VCaP (cell line): ENCODE measurements at regions not wholly inside any gene's neighbourhood (a gene's known extent, or its start where the extent isn't known, plus 50 kb on each side); places are given as distances from the start of the nearest gene placed in this dataset.
"Not testable (repeated sequence)": the region's sequence is repeated elsewhere in the genome, so short reads cannot be mapped to it uniquely, and the experiment has no call there.

ENCODE experiments used
- H3K27ac ChIP-seq: fragments of 450-650 bp; 2 replicates; pipeline ENCODE4 v1.5.1; 2017
- TF ChIP-seq, protein P1 (sequence below): fragments of 450-650 bp; conservative IDR thresholded peaks from 2 replicates; pipeline ENCODE4 v1.5.1; 2017; ENCODE audit warnings: mild to moderate bottlenecking, moderate library complexity

DNA sequence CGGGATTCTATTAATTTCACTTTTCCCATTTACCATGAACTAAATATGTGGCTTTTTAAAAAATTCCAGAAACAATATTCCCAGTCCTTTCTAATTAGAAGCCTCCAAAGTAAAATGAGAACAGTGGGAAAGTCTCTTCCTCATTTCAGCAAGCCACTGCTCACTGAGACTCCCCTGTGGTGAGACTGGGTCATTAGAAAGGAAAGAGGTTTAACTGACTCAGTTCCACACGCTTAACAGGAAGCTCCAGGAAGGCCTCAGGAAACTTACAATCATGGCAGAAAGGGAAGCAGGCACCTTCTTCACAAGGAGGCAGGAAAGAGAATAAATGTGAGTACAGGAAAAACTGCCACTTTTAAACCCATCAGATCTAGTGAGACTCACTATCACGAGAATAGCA lies 258.9 kb upstream of the CHAC2 start:
- H3K27ac ChIP-seq: no peak overlapping the region
- TF ChIP-seq, protein P1, sequence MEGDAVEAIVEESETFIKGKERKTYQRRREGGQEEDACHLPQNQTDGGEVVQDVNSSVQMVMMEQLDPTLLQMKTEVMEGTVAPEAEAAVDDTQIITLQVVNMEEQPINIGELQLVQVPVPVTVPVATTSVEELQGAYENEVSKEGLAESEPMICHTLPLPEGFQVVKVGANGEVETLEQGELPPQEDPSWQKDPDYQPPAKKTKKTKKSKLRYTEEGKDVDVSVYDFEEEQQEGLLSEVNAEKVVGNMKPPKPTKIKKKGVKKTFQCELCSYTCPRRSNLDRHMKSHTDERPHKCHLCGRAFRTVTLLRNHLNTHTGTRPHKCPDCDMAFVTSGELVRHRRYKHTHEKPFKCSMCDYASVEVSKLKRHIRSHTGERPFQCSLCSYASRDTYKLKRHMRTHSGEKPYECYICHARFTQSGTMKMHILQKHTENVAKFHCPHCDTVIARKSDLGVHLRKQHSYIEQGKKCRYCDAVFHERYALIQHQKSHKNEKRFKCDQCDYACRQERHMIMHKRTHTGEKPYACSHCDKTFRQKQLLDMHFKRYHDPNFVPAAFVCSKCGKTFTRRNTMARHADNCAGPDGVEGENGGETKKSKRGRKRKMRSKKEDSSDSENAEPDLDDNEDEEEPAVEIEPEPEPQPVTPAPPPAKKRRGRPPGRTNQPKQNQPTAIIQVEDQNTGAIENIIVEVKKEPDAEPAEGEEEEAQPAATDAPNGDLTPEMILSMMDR: no peak

- H3K27ac ChIP-seq: not testable (repeated sequence)
Measured at GRCh38 chr2:53507070-53507469, 260.5 kb upstream of the CHAC2 start.

DNA sequence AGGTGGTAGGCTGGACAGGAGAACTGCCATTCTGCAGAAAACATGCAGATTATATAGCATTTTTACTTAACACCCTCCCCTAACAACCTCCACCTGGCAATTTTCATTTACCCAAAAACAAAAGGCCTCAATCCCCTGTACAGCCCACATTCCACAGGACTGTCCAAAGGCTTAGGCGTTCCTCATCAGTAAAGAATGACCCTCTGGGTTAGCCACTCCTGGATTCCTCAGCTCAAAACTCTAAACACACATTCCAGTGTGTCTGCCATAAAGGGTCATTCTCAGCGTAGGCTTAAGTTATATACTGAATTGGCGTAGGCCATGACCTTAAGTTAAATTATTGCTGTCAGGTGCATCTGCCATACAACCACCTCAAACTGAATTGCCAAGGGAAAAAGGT lies 261.8 kb upstream of the CHAC2 start:
- no peak overlapping the region for H3K27ac ChIP-seq
- TF ChIP-seq, protein P1: no peak

DNA sequence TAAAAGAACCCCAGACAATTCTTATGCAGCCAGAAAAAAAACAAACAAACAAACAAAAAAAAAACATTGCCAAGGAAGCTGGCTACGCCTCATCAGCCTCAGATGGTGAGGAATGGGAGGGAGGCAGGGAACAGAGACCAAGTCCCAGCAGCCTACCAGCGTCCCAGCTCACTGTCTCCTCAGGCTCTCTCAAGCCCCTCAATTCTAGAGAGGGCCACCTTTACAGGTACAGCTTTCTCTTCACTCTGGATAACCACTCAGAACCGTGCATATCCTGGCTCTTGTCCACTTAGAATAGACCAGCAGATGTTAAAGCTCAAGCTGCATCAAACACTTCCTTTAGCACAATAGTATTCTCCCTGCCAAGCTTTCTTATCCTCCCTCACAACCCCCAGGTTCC lies 263.1 kb upstream of the CHAC2 start:
- TF ChIP-seq, protein P1: no peak
- H3K27ac ChIP-seq: no peak overlapping the region

DNA sequence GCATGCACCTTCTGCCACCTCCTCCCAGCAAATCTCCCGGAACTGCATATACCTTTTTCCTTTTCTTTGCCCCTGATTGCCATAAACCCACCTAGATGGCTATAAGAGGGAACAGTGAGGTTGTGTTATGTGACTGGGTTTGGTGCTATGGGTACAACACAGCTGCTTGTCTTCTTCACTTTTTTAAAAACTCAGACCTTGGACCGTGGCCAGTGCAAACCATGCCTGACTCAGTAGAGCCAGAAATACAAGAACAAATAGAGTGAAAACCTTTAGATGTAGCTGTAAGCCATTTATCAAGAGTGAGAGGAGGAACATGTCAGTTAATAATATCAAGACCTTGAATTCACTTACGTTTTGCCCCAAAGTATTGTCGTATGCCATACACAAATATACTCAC lies 267.4 kb upstream of the CHAC2 start:
- no peak overlapping the region for H3K27ac ChIP-seq
- TF ChIP-seq, protein P1: no peak

GRCh38 chr2:53498210-53498609 lies 269.4 kb upstream of the CHAC2 start:
- H3K27ac ChIP-seq: peak overlapping the region; percentile 18; the same call in 1 of the 2 replicates
- TF ChIP-seq, protein P1: no peak

DNA sequence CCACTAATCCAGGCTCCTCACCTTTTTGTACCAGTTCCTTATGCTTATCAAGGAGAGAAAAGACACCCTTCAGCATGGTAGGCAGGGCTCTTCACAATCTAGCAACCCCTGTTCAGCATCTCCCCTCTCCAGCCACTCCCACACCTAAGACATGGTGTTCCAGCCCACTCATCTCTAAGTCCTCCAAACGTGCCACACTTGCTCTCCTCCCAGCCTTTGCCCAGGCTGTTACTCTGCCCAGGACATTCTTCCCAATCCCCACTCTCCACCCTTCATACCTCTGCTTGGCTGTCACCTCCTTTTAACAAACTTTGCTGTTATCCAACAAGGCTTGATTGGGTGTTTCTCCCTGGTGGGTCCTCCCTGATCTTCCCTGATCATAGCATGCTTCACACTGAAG lies 270.6 kb upstream of the CHAC2 start:
- TF ChIP-seq, protein P1: no peak
- H3K27ac ChIP-seq: no peak overlapping the region

GRCh38 chr2:53493210-53493609 lies 274.4 kb upstream of the CHAC2 start:
- H3K27ac ChIP-seq: no peak overlapping the region
- TF ChIP-seq, protein P1: no peak
